ENCODE measurements at regions not wholly inside any gene's neighbourhood (a gene's known extent, or its start where the extent isn't known, plus 50 kb on each side); places are given as distances from the start of the nearest gene placed in this dataset.

- Histone ChIP-seq H3K27ac (ENCODE audit: low read length) (no peak overlapping the region), H3K27me3 (ENCODE audit: control insufficient read depth, insufficient read depth, low read length) (no peaks in the 10 kb centered on the region), H3K9me3 (ENCODE audit: control insufficient read depth, insufficient read depth, low read length) (no peaks in the 10 kb centered on the region), H3K4me3 (ENCODE audit: low read length) (no peak overlapping the region), H3K4me1 (ENCODE audit: control insufficient read depth, insufficient read depth, low read length) (no peaks in the 10 kb centered on the region), H3K36me3 (ENCODE audit: control insufficient read depth, insufficient read depth, low read length) (no peaks in the 10 kb centered on the region)
- no peak for DNase-seq (ENCODE audit: low read depth, low spot score)
- WGBS (ENCODE audit: insufficient coverage, insufficient read length) = no CpG with 5 or more reads among the region's 4 CpGs
Measured at GRCh38 chr5:100249211-100249883, 285.8 kb upstream of the FAM174A start.

- DNase-seq (ENCODE audit: low read depth, low spot score) = no peak
- H3K4me3 ChIP-seq (ENCODE audit: low read length) = no peak overlapping the region
- H3K36me3 ChIP-seq (ENCODE audit: control insufficient read depth, insufficient read depth, low read length) = no peaks in the 10 kb centered on the region
- no peak overlapping the region for H3K27ac ChIP-seq (ENCODE audit: low read length)
- H3K9me3 ChIP-seq (ENCODE audit: control insufficient read depth, insufficient read depth, low read length) = no peaks in the 10 kb centered on the region
- no CpG with 5 or more reads among the region's 3 CpGs for WGBS (ENCODE audit: insufficient coverage, insufficient read length)
- H3K27me3 ChIP-seq (ENCODE audit: control insufficient read depth, insufficient read depth, low read length) = no peaks in the 10 kb centered on the region
- no peaks in the 10 kb centered on the region for H3K4me1 ChIP-seq (ENCODE audit: control insufficient read depth, insufficient read depth, low read length)
Measured at GRCh38 chr5:100232736-100233135, 302.4 kb upstream of the FAM174A start.

- WGBS (ENCODE audit: insufficient coverage, insufficient read length) = no CpG with 5 or more reads among the region's 1 CpG
- Histone ChIP-seq H3K9me3 (ENCODE audit: control insufficient read depth, insufficient read depth, low read length) (no peaks in the 10 kb centered on the region), H3K36me3 (ENCODE audit: control insufficient read depth, insufficient read depth, low read length) (no peaks in the 10 kb centered on the region), H3K27me3 (ENCODE audit: control insufficient read depth, insufficient read depth, low read length) (no peaks in the 10 kb centered on the region), H3K4me3 (ENCODE audit: low read length) (no peak overlapping the region), H3K4me1 (ENCODE audit: control insufficient read depth, insufficient read depth, low read length) (no peaks in the 10 kb centered on the region), H3K27ac (ENCODE audit: low read length) (no peak overlapping the region)
- DNase-seq (ENCODE audit: low read depth, low spot score) = no peak
Measured at GRCh38 chr5:100188778-100189177, 346.4 kb upstream of the FAM174A start.

- DNase-seq (ENCODE audit: low read depth, low spot score) = no peak
Measured at GRCh38 chr5:100188339-100188738, 346.8 kb upstream of the FAM174A start.

GRCh38 chr5:100186181-100186580 lies 349.0 kb upstream of the FAM174A start:
- H3K9me3 ChIP-seq (ENCODE audit: control insufficient read depth, insufficient read depth, low read length) = no peaks in the 10 kb centered on the region
- H3K36me3 ChIP-seq (ENCODE audit: control insufficient read depth, insufficient read depth, low read length) = no peaks in the 10 kb centered on the region
- no peaks in the 10 kb centered on the region for H3K4me1 ChIP-seq (ENCODE audit: control insufficient read depth, insufficient read depth, low read length)
- H3K27ac ChIP-seq (ENCODE audit: low read length) = no peak overlapping the region
- no peak overlapping the region for H3K4me3 ChIP-seq (ENCODE audit: low read length)
- no peak for DNase-seq (ENCODE audit: low read depth, low spot score)
- H3K27me3 ChIP-seq (ENCODE audit: control insufficient read depth, insufficient read depth, low read length) = no peaks in the 10 kb centered on the region
- no CpG with 5 or more reads among the region's 2 CpGs for WGBS (ENCODE audit: insufficient coverage, insufficient read length)

More at GRCh38 chr5:100188339-100188738, 346.8 kb upstream of the FAM174A start:
- no peak overlapping the region for H3K27ac ChIP-seq (ENCODE audit: low read length)
- no peak overlapping the region for H3K4me3 ChIP-seq (ENCODE audit: low read length)
- WGBS (ENCODE audit: insufficient coverage, insufficient read length) = no CpG with 5 or more reads among the region's 3 CpGs
- no peaks in the 10 kb centered on the region for H3K27me3 ChIP-seq (ENCODE audit: control insufficient read depth, insufficient read depth, low read length)
- H3K9me3 ChIP-seq (ENCODE audit: control insufficient read depth, insufficient read depth, low read length) = no peaks in the 10 kb centered on the region
- H3K4me1 ChIP-seq (ENCODE audit: control insufficient read depth, insufficient read depth, low read length) = no peaks in the 10 kb centered on the region
- H3K36me3 ChIP-seq (ENCODE audit: control insufficient read depth, insufficient read depth, low read length) = no peaks in the 10 kb centered on the region

GRCh38 chr5:100182402-100182801 lies 352.8 kb upstream of the FAM174A start:
- DNase-seq (ENCODE audit: low read depth, low spot score) = no peak
- no CpG with 5 or more reads among the region's 1 CpG for WGBS (ENCODE audit: insufficient coverage, insufficient read length)
- H3K36me3 ChIP-seq (ENCODE audit: control insufficient read depth, insufficient read depth, low read length) = no peaks in the 10 kb centered on the region

GRCh38 chr5:100175346-100175745 lies 359.8 kb upstream of the FAM174A start:
- H3K36me3 ChIP-seq (ENCODE audit: control insufficient read depth, insufficient read depth, low read length) = no peaks in the 10 kb centered on the region
- WGBS (ENCODE audit: insufficient coverage, insufficient read length) = no CpG with 5 or more reads among the region's 1 CpG
- H3K4me1 ChIP-seq (ENCODE audit: control insufficient read depth, insufficient read depth, low read length) = no peaks in the 10 kb centered on the region
- DNase-seq (ENCODE audit: low read depth, low spot score) = no peak
- no peak overlapping the region for H3K4me3 ChIP-seq (ENCODE audit: low read length)
- H3K9me3 ChIP-seq (ENCODE audit: control insufficient read depth, insufficient read depth, low read length) = no peaks in the 10 kb centered on the region
- no peak overlapping the region for H3K27ac ChIP-seq (ENCODE audit: low read length)
- H3K27me3 ChIP-seq (ENCODE audit: control insufficient read depth, insufficient read depth, low read length) = no peaks in the 10 kb centered on the region

More at GRCh38 chr5:100182402-100182801, 352.8 kb upstream of the FAM174A start:
- Histone ChIP-seq H3K4me1 (ENCODE audit: control insufficient read depth, insufficient read depth, low read length) (no peaks in the 10 kb centered on the region), H3K27me3 (ENCODE audit: control insufficient read depth, insufficient read depth, low read length) (no peaks in the 10 kb centered on the region), H3K9me3 (ENCODE audit: control insufficient read depth, insufficient read depth, low read length) (no peaks in the 10 kb centered on the region), H3K27ac (ENCODE audit: low read length) (no peak overlapping the region), H3K4me3 (ENCODE audit: low read length) (no peak overlapping the region)

- H3K27ac ChIP-seq (ENCODE audit: low read length) = no peak overlapping the region
- H3K4me1 ChIP-seq (ENCODE audit: control insufficient read depth, insufficient read depth, low read length) = no peaks in the 10 kb centered on the region
- H3K27me3 ChIP-seq (ENCODE audit: control insufficient read depth, insufficient read depth, low read length) = no peaks in the 10 kb centered on the region
- DNase-seq (ENCODE audit: low read depth, low spot score) = no peak
- no peak overlapping the region for H3K4me3 ChIP-seq (ENCODE audit: low read length)
- no CpG with 5 or more reads among the region's 1 CpG for WGBS (ENCODE audit: insufficient coverage, insufficient read length)
- H3K9me3 ChIP-seq (ENCODE audit: control insufficient read depth, insufficient read depth, low read length) = no peaks in the 10 kb centered on the region
- H3K36me3 ChIP-seq (ENCODE audit: control insufficient read depth, insufficient read depth, low read length) = no peaks in the 10 kb centered on the region
Measured at GRCh38 chr5:100165309-100165708, 369.9 kb upstream of the FAM174A start.

- peak; percentile 4 for DNase-seq (ENCODE audit: low read depth, low spot score)
Measured at GRCh38 chr5:100161868-100162267, 373.3 kb upstream of the FAM174A start.

GRCh38 chr5:100157066-100157465 lies 378.1 kb upstream of the FAM174A start:
- H3K36me3 ChIP-seq (ENCODE audit: control insufficient read depth, insufficient read depth, low read length) = no peaks in the 10 kb centered on the region
- no peaks in the 10 kb centered on the region for H3K9me3 ChIP-seq (ENCODE audit: control insufficient read depth, insufficient read depth, low read length)
- whole genome bisulfite sequencing (ENCODE audit: insufficient coverage, insufficient read length) = no CpG with 5 or more reads among the region's 1 CpG
- DNase-seq (ENCODE audit: low read depth, low spot score) = no peak
- H3K27me3 ChIP-seq (ENCODE audit: control insufficient read depth, insufficient read depth, low read length) = no peaks in the 10 kb centered on the region
- no peak overlapping the region for H3K27ac ChIP-seq (ENCODE audit: low read length)
- H3K4me3 ChIP-seq (ENCODE audit: low read length) = no peak overlapping the region
- H3K4me1 ChIP-seq (ENCODE audit: control insufficient read depth, insufficient read depth, low read length) = no peaks in the 10 kb centered on the region

More at GRCh38 chr5:100161868-100162267, 373.3 kb upstream of the FAM174A start:
- Histone ChIP-seq H3K9me3 (ENCODE audit: control insufficient read depth, insufficient read depth, low read length) (no peaks in the 10 kb centered on the region), H3K27me3 (ENCODE audit: control insufficient read depth, insufficient read depth, low read length) (no peaks in the 10 kb centered on the region), H3K27ac (ENCODE audit: low read length) (no peak overlapping the region), H3K36me3 (ENCODE audit: control insufficient read depth, insufficient read depth, low read length) (no peaks in the 10 kb centered on the region), H3K4me3 (ENCODE audit: low read length) (no peak overlapping the region), H3K4me1 (ENCODE audit: control insufficient read depth, insufficient read depth, low read length) (no peaks in the 10 kb centered on the region)
- no CpG with 5 or more reads among the region's 1 CpG for WGBS (ENCODE audit: insufficient coverage, insufficient read length)

GRCh38 chr5:100148239-100148638 lies 386.9 kb upstream of the FAM174A start:
- Histone ChIP-seq H3K36me3 (ENCODE audit: control insufficient read depth, insufficient read depth, low read length) (no peaks in the 10 kb centered on the region), H3K27ac (ENCODE audit: low read length) (no peak overlapping the region), H3K4me1 (ENCODE audit: control insufficient read depth, insufficient read depth, low read length) (no peaks in the 10 kb centered on the region), H3K27me3 (ENCODE audit: control insufficient read depth, insufficient read depth, low read length) (no peaks in the 10 kb centered on the region), H3K4me3 (ENCODE audit: low read length) (no peak overlapping the region), H3K9me3 (ENCODE audit: control insufficient read depth, insufficient read depth, low read length) (no peaks in the 10 kb centered on the region)
- WGBS (ENCODE audit: insufficient coverage, insufficient read length) = no CpG with 5 or more reads among the region's 3 CpGs
- DNase-seq (ENCODE audit: low read depth, low spot score) = no peak
